HCT116 (cell line): ENCODE measurements at regions not wholly inside any gene's neighbourhood (a gene's known extent, or its start where the extent isn't known, plus 50 kb on each side); places are given as distances from the start of the nearest gene placed in this dataset.

Experiments used
- CEBPB ChIP-seq: IDR thresholded peaks from 2 replicates; pipeline ENCODE4 v1.6.1; 2012; ENCODE audit warnings: low read depth
- CTCF ChIP-seq, 3 experiments: fragments of 200-600 bp in 1 of 3; sonication (generic) in 1 of 3; IDR thresholded peaks in 2 of 3; conservative IDR thresholded peaks in 1 of 3; 2 replicates each; pipeline ENCODE4 v1.5.1; 2012 to 2017; ENCODE audit warnings: low read depth in 2 of 3, low read length in 2 of 3, antibody characterized with exemption in 1 of 3, borderline replicate concordance in 1 of 3, control low read depth in 1 of 3, mild to moderate bottlenecking in 1 of 3, mixed read lengths in 1 of 3, mixed run types in 1 of 3, moderate library complexity in 1 of 3; ENCODE audit not compliant: insufficient read depth in 1 of 3
- EGR1 ChIP-seq: IDR thresholded peaks from 2 replicates; pipeline ENCODE4 v1.6.1; 2012; ENCODE audit warnings: low read depth
- EZH2 ChIP-seq: fragments of 200-600 bp; sonication (generic); IDR thresholded peaks from 2 replicates; pipeline ENCODE4 v1.6.1; 2017; ENCODE audit warnings: antibody characterized with exemption, mixed run types
- EZH2phosphoT487 ChIP-seq: fragments of 200-600 bp; IDR thresholded peaks from 2 replicates; pipeline ENCODE4 v1.6.1; 2018; ENCODE audit warnings: antibody characterized with exemption, borderline replicate concordance
- FOSL1 ChIP-seq: IDR thresholded peaks from 2 replicates; pipeline ENCODE4 v1.6.1; 2012; ENCODE audit warnings: low read depth
- JUND ChIP-seq: IDR thresholded peaks from 2 replicates; pipeline ENCODE4 v1.6.1; 2012
- POLR2A ChIP-seq: IDR thresholded peaks from 2 replicates; pipeline ENCODE4 v1.7.0; 2011; ENCODE audit warnings: borderline replicate concordance; ENCODE audit not compliant: insufficient read depth, insufficient read length; ENCODE audit errors: extremely low read depth
- POLR2AphosphoS5 ChIP-seq: IDR thresholded peaks from 2 replicates; pipeline ENCODE4 v1.6.1; 2011; ENCODE audit warnings: mild to moderate bottlenecking, low read depth, low read length, moderate library complexity
- REST ChIP-seq: IDR thresholded peaks from 2 replicates; pipeline ENCODE4 v1.6.1; 2012; ENCODE audit warnings: low read depth
- SIN3A ChIP-seq: IDR thresholded peaks from 2 replicates; pipeline ENCODE4 v1.6.1; 2012; ENCODE audit warnings: low read depth
- SP1 ChIP-seq: IDR thresholded peaks from 2 replicates; pipeline ENCODE4 v1.6.1; 2012; ENCODE audit warnings: low read depth
- SRF ChIP-seq: IDR thresholded peaks from 2 replicates; pipeline ENCODE4 v1.6.1; 2012; ENCODE audit warnings: low read depth
- ZBTB33 ChIP-seq: IDR thresholded peaks from 2 replicates; pipeline ENCODE4 v1.6.1; 2011; ENCODE audit warnings: mild to moderate bottlenecking, low read length, moderate library complexity; ENCODE audit not compliant: insufficient replicate concordance; ENCODE audit errors: extremely low read depth

GRCh38 chrY:15415165-15415564 lies 890.8 kb downstream of the NLGN4Y start:
- TF ChIP-seq REST (no peak), CTCF (IDR thresholded peaks at IDR 0.05 in 2 of 3, conservative IDR thresholded peaks at IDR 0.05 in 1 of 3; ENCODE audit: borderline replicate concordance in 1 of 3, insufficient read depth in 1 of 3, low read depth in 2 of 3, low read length in 2 of 3) (no peak), POLR2AphosphoS5 (no peak), JUND (no peak), POLR2A (no peak), EZH2 (no peak), CEBPB (no peak), SP1 (no peak), ZBTB33 (no peak), FOSL1 (no peak), EGR1 (no peak), EZH2phosphoT487 (no peak), SRF (no peak), SIN3A (no peak)
